K562 (cell line): ENCODE measurements at regions not wholly inside any gene's neighbourhood (a gene's known extent, or its start where the extent isn't known, plus 50 kb on each side); places are given as distances from the start of the nearest gene placed in this dataset.

ENCODE experiments used
- ATAC-seq: fragments of 200-7000 bp; cut with Tn5 transposase; 3 replicates; pipeline ENCODE4 v1.9.1; 2020; ENCODE audit warnings: moderate library complexity
- BruUV-seq: library from RNA; stranded (reverse); fragments of 400-500 nt; replicated peaks from 2 replicates; lab custom pipeline; 2021; lab: Mats Ljungman, UMichigan
- CTCF ChIA-PET: fragments of 300-600 bp; formaldehyde crosslinking; extraction: SDS; loops from one replicate; lab custom pipeline; 2021; ENCODE audit warnings: low intra/inter-chr PET ratio; lab: Yijun Ruan, JAX
- POLR2A ChIA-PET: fragments of 300-600, 350-650 bp; sonication (Branson Sonifier 250); formaldehyde crosslinking; extraction: SDS; loops from one replicate; lab custom pipeline; 2021; ENCODE audit warnings: antibody characterized with exemption, inconsistent platforms; lab: Yijun Ruan, JAX
- DNase-seq, 4 experiments: peaks; one replicate each; pipeline versions ENCODE4 v3.0.0 to v3.0.0-alpha.2; 2011 to 2018; ENCODE audit warnings: low spot score in 3 of 4, mixed read lengths in 3 of 4; ENCODE audit errors: extremely low read depth in 1 of 4
- FAIRE-seq: peaks from 2 replicates; lab custom pipeline; 2011; peaks lifted over from hg19 to GRCh38; lab: Jason Lieb, UNC
- H2AFZ ChIP-seq: 2 replicates; pipeline ENCODE4 v1.6.0; 2011; ENCODE audit warnings: low read depth, low read length, control low read depth, inconsistent platforms
- H3K27ac ChIP-seq: fragments of 200-600 bp; 3 replicates; pipeline ENCODE4 v1.8.0; 2011; ENCODE audit warnings: low read depth, mild to moderate bottlenecking, control low read depth, inconsistent platforms, low read length, moderate library complexity, mixed read lengths; ENCODE audit errors: extremely low read depth
- H3K27me3 ChIP-seq, 2 experiments: fragments of 300-600 bp in 1 of 2; 2 replicates in 1 of 2; 3 replicates in 1 of 2; pipeline versions ENCODE4 v1.6.0 to v1.8.0; 2011; ENCODE audit warnings: inconsistent platforms in 2 of 2, low read length in 2 of 2, mild to moderate bottlenecking in 1 of 2, mixed read lengths in 1 of 2, moderate library complexity in 1 of 2; ENCODE audit not compliant: control insufficient read depth in 2 of 2, insufficient read depth in 2 of 2
- H3K36me3 ChIP-seq: fragments of 300-600 bp; 3 replicates; pipeline ENCODE4 v1.8.0; 2011; ENCODE audit warnings: mild to moderate bottlenecking, low read length, inconsistent platforms; ENCODE audit not compliant: control insufficient read depth, insufficient read depth
- H3K4me1 ChIP-seq, 2 experiments: fragments of 200-600 bp in 1 of 2; replicated peaks in 1 of 2; 2 replicates in 1 of 2; 3 replicates in 1 of 2; pipeline versions ENCODE4 v1.5.1 to v1.8.0; 2011; ENCODE audit warnings: inconsistent platforms in 2 of 2, low read length in 2 of 2, mild to moderate bottlenecking in 1 of 2, mixed read lengths in 1 of 2, moderate library complexity in 1 of 2; ENCODE audit not compliant: control insufficient read depth in 2 of 2, insufficient read depth in 2 of 2
- H3K4me2 ChIP-seq: 2 replicates; pipeline ENCODE4 v1.6.1; 2011; ENCODE audit warnings: low read length, control low read depth, inconsistent platforms, mixed read lengths; ENCODE audit not compliant: insufficient read depth
- H3K4me3 ChIP-seq: fragments of 200-600 bp; sonication (generic), shearing (Covaris generic); 2 replicates; pipeline ENCODE4 v1.5.1; 2016; ENCODE audit warnings: control low read depth, inconsistent platforms
- H3K79me2 ChIP-seq: fragments of 200-600 bp; 3 replicates; pipeline ENCODE4 v1.8.0; 2011; ENCODE audit warnings: low read length, inconsistent platforms; ENCODE audit not compliant: control insufficient read depth, insufficient read depth
- H3K9ac ChIP-seq, 2 experiments: 2 replicates each; pipeline versions ENCODE4 v1.6.0 to v1.6.1; 2011; ENCODE audit warnings: low read depth in 2 of 2, low read length in 2 of 2, control low read depth in 1 of 2, inconsistent platforms in 1 of 2, mild to moderate bottlenecking in 1 of 2, mixed read lengths in 1 of 2; ENCODE audit not compliant: insufficient read depth in 1 of 2
- H3K9me1 ChIP-seq: one replicate; pipeline ENCODE4 v1.6.0; 2011; ENCODE audit warnings: inconsistent platforms, mild to moderate bottlenecking, low read length, moderate library complexity; ENCODE audit not compliant: control insufficient read depth, insufficient read depth
- H3K9me3 ChIP-seq: replicated peaks from 2 replicates; pipeline ENCODE4 v1.5.1; 2011; ENCODE audit warnings: low read depth, low read length, inconsistent platforms; ENCODE audit not compliant: control insufficient read depth, insufficient read depth
- H4K20me1 ChIP-seq: replicated peaks from 2 replicates; pipeline ENCODE4 v1.6.1; 2011; ENCODE audit warnings: low read length, inconsistent platforms, mixed read lengths; ENCODE audit not compliant: control insufficient read depth, insufficient read depth
- ERF ChIP-seq: fragments of 450-650 bp; formaldehyde crosslinking; IDR thresholded peaks from 2 replicates; pipeline ENCODE4 v1.4.0; 2020; ENCODE audit warnings: mild to moderate bottlenecking, mixed read lengths
- JUN ChIP-seq, 2 experiments: sonication (generic) in 1 of 2; formaldehyde crosslinking in 1 of 2; IDR thresholded peaks; 2 replicates each; pipeline versions ENCODE4 v1.6.1 to v1.8.0; 2012 to 2022; ENCODE audit warnings: borderline replicate concordance in 2 of 2, mild to moderate bottlenecking in 2 of 2, improper control_type of control experiment in 1 of 2, low read depth in 1 of 2, low read length in 1 of 2, missing genetic modification reagents in 1 of 2
- PHB2 ChIP-seq: fragments of 450-650 bp; IDR thresholded peaks from 2 replicates; pipeline ENCODE4 v1.6.1; 2017; ENCODE audit warnings: low read depth
- PML ChIP-seq: IDR thresholded peaks from 2 replicates; pipeline ENCODE4 v1.6.1; 2012; ENCODE audit warnings: low read length, inconsistent platforms
- RBM22 ChIP-seq: fragments of 200-400 bp; formaldehyde crosslinking; IDR thresholded peaks from 2 replicates; pipeline ENCODE4 v1.6.1; 2018; ENCODE audit warnings: low read length, low read depth; ENCODE audit not compliant: poor library complexity, severe bottlenecking
- STAT5A ChIP-seq: IDR thresholded peaks from 2 replicates; pipeline ENCODE4 v1.6.1; 2012; ENCODE audit warnings: low read length, inconsistent platforms, borderline replicate concordance
- ZNF436 ChIP-seq: fragments of 250-450, 450-650 bp; sonication (Bioruptor Pico); formaldehyde crosslinking; IDR thresholded peaks from 2 replicates; pipeline ENCODE4 v1.7.0; 2020; ENCODE audit warnings: mild to moderate bottlenecking
- ZNF445 ChIP-seq: fragments of 250-450 bp; sonication (Bioruptor Pico); IDR thresholded peaks from 2 replicates; pipeline ENCODE4 v1.4.0; 2020; ENCODE audit warnings: low read depth, mild to moderate bottlenecking, moderate library complexity
- ZNF507 ChIP-seq: conservative IDR thresholded peaks from 2 replicates; pipeline ENCODE4 v1.6.1; 2017; ENCODE audit warnings: missing genetic modification characterization, missing compliant biosample characterization
- ZNF584 ChIP-seq: fragments of 200-800 bp; sonication (Bioruptor generic); IDR thresholded peaks from 2 replicates; pipeline ENCODE4 v1.6.1; 2016; ENCODE audit warnings: low read depth, mild to moderate bottlenecking, missing genetic modification characterization, missing compliant biosample characterization
- WGBS: fragments of 100-300 bp; shearing (Covaris generic); methylation state at CpG from one replicate; pipeline ENCODE4 v1.1.6; 2016; ENCODE audit warnings: low coverage, mixed read lengths; ENCODE audit not compliant: insufficient coverage; ENCODE audit errors: missing lambda C conversion rate; 5-methylcytosine and 5-hydroxymethylcytosine counted together
- in situ Hi-C: fragments of 300-500 bp; cut with MboI; formaldehyde crosslinking; loops from 4 replicates; pipeline ENCODE4 v1.15.0; 2018; ENCODE audit warnings: inconsistent platforms, mixed read lengths
- intact Hi-C: fragments of 100-400 bp; cut with micrococcal nuclease; formaldehyde crosslinking; loops from 2 replicates; pipeline ENCODE4 v1.14.2; 2022
- TF ChIP-seq, protein P1 (sequence below): fragments of 200-800 bp; sonication (Bioruptor generic); IDR thresholded peaks from 2 replicates; pipeline ENCODE4 v1.6.1; 2016; ENCODE audit warnings: missing genetic modification characterization, missing compliant biosample characterization
- TF ChIP-seq, protein P2 (sequence below): fragments of 250-450 bp; sonication (Bioruptor Pico); IDR thresholded peaks from 2 replicates; pipeline ENCODE4 v1.8.0; 2022; ENCODE audit warnings: moderate library complexity, mild to moderate bottlenecking, inconsistent platforms

DNA sequence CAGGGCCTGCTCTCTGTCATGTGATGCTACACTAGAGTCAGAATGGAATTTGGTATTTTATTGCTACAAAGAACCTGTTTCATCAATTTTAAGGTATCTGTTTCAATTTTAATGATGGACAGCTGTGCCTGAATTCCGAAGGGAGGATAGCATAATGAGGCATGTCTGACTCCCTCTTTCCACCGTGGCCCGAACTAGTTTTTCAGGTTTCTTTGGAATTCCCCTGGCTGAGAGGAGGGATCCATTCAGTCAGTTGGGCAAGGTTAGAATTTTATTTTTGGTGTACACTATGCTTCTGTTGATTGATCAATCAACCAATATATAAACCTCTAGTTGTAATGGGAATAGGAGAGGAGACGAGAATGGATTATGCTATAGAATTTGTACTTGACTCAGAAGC lies 761.8 kb downstream of the FAM133A start:
- no peaks in the 10 kb centered on the region for H3K79me2 ChIP-seq
- ATAC-seq (no peak), FAIRE-seq (no peak), DNase-seq (no peak)
- H2AFZ ChIP-seq: no peak overlapping the region
- 0% methylated on average over 4 of the region's 4 CpGs for WGBS
- no peak overlapping the region for H3K4me3 ChIP-seq
- CTCF ChIA-PET: no interaction called here
- no peaks in the 10 kb centered on the region for H3K9me1 ChIP-seq
- H3K27ac ChIP-seq: no peak overlapping the region
- no peaks in the 10 kb centered on the region for H4K20me1 ChIP-seq
- H3K9me3 ChIP-seq: 0 out of 2 replicates have a peak, but pooled peaks cover 2% of the 10 kb centered on the region
- no peaks in the 10 kb centered on the region for H3K27me3 ChIP-seq
- POLR2A ChIA-PET: no interaction called here
- in situ Hi-C loops: no loop called here
- intact Hi-C loops: no loop called here
- no peak overlapping the region for H3K4me2 ChIP-seq
- H3K4me1 ChIP-seq: no peaks in the 10 kb centered on the region
- no peaks in the 10 kb centered on the region for H3K36me3 ChIP-seq
- H3K9ac ChIP-seq: no peak overlapping the region
- TF ChIP-seq PHB2 (no peak), STAT5A (no peak), JUN (IDR thresholded peaks at IDR 0.05; ENCODE audit: borderline replicate concordance, low read depth, low read length) (no peak), JUN (CRISPR knock-in tag; IDR thresholded peaks at IDR 0.05; ENCODE audit: borderline replicate concordance) (no peak), RBM22 (no peak), ZNF436 (CRISPR knock-in tag) (no peak)
- BruUV-seq: no TSS peak

DNA sequence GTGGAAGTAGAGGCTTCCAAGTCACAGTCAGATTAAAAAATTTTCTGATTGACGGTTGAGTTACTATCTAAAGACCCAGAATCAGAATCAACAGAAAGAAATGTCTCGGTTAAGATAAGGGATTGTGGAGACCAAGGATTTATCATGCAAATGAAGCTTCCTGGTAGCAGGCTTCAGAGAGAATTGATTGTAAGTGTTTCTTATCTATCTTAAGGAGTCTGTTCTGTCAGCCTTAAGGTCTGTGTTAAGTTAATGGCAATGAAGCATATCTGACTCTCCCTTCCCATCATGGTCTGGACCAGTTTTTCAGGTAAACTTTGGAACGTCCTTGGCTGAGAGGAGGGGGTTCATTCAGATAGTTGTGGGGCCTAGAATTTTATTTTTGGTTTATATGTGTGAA lies 780.2 kb downstream of the FAM133A start:
- Histone ChIP-seq H3K79me2 (no peaks in the 10 kb centered on the region), H4K20me1 (no peaks in the 10 kb centered on the region), H3K27me3 (no peaks in the 10 kb centered on the region), H3K4me3 (no peak overlapping the region), H2AFZ (no peak overlapping the region), H3K4me1 (no peaks in the 10 kb centered on the region), H3K27ac (no peak overlapping the region), H3K9me1 (no peaks in the 10 kb centered on the region), H3K4me2 (no peak overlapping the region), H3K9me3 (no peaks in the 10 kb centered on the region), H3K9ac (no peak overlapping the region), H3K36me3 (no peaks in the 10 kb centered on the region)
- no TSS peak for BruUV-seq
- in situ Hi-C loops (no loop called here), intact Hi-C loops (no loop called here)
- ChIA-PET POLR2A (no interaction called here), CTCF (no interaction called here)
- FAIRE-seq (no peak), ATAC-seq (no peak), DNase-seq (no peak)
- TF ChIP-seq, protein P1, sequence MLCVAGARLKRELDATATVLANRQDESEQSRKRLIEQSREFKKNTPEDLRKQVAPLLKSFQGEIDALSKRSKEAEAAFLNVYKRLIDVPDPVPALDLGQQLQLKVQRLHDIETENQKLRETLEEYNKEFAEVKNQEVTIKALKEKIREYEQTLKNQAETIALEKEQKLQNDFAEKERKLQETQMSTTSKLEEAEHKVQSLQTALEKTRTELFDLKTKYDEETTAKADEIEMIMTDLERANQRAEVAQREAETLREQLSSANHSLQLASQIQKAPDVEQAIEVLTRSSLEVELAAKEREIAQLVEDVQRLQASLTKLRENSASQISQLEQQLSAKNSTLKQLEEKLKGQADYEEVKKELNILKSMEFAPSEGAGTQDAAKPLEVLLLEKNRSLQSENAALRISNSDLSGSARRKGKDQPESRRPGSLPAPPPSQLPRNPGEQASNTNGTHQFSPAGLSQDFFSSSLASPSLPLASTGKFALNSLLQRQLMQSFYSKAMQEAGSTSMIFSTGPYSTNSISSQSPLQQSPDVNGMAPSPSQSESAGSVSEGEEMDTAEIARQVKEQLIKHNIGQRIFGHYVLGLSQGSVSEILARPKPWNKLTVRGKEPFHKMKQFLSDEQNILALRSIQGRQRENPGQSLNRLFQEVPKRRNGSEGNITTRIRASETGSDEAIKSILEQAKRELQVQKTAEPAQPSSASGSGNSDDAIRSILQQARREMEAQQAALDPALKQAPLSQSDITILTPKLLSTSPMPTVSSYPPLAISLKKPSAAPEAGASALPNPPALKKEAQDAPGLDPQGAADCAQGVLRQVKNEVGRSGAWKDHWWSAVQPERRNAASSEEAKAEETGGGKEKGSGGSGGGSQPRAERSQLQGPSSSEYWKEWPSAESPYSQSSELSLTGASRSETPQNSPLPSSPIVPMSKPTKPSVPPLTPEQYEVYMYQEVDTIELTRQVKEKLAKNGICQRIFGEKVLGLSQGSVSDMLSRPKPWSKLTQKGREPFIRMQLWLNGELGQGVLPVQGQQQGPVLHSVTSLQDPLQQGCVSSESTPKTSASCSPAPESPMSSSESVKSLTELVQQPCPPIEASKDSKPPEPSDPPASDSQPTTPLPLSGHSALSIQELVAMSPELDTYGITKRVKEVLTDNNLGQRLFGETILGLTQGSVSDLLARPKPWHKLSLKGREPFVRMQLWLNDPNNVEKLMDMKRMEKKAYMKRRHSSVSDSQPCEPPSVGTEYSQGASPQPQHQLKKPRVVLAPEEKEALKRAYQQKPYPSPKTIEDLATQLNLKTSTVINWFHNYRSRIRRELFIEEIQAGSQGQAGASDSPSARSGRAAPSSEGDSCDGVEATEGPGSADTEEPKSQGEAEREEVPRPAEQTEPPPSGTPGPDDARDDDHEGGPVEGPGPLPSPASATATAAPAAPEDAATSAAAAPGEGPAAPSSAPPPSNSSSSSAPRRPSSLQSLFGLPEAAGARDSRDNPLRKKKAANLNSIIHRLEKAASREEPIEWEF: no peak
- TF ChIP-seq ERF (CRISPR knock-in tag): no peak
- no peak for TF ChIP-seq ZNF436 (CRISPR knock-in tag)
- TF ChIP-seq, protein P2, sequence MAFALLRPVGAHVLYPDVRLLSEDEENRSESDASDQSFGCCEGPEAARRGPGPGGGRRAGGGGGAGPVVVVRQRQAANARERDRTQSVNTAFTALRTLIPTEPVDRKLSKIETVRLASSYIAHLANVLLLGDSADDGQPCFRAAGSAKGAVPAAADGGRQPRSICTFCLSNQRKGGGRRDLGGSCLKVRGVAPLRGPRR (CRISPR knock-in tag): no peak
- no peak for TF ChIP-seq ZNF507
- TF ChIP-seq ZNF584: no peak
- no peak for TF ChIP-seq PML
- TF ChIP-seq ZNF445 (CRISPR knock-in tag): no peak
- WGBS: 0% methylated on average over 3 of the region's 3 CpGs
